ENCODE measurements at regions not wholly inside any gene's neighbourhood (a gene's known extent, or its start where the extent isn't known, plus 50 kb on each side); places are given as distances from the start of the nearest gene placed in this dataset.

DNA sequence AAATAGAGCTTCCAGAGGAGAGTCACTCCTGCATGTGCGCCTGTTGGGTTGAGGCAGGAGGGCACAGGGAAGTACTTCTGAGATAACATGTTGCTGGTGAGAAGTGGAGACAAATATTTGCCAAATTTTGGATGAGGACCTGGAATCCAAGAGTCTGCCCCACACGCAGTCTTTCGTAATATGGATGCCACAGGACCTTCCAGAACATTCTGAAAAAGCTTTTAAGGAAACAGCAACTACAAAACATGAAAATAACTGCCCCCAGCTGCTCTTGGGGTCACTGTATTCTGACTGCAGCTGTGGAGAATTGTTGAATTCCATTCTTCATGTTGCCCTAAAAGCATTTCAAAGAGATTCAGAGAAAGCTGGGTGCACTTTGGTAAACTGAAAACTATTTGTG is 227.5 kb downstream of the C1D start:
- no peak for DNase-seq (ENCODE audit: low read depth in 2 of 2)

DNA sequence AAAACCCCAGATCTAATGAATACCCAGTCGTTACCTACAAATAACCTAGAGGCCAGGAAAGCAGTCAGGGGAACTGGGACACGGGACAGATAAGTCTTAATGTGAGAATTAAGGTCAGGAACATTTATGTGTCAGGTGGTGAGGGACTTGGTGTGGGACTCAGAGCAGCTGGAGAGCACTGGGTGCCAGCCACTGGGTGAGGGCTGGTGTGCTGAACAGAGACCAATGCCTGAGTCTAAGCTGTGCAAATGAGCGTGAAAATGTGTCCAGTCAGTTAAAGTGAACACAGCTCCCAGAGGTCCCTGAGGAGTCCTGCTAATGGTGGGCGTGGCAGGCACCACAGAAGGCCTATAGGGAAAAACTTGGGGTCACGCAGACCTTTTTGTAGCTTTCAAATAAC is 225.9 kb downstream of the C1D start:
- DNase-seq (ENCODE audit: low read depth in 2 of 2): no peak

DNA sequence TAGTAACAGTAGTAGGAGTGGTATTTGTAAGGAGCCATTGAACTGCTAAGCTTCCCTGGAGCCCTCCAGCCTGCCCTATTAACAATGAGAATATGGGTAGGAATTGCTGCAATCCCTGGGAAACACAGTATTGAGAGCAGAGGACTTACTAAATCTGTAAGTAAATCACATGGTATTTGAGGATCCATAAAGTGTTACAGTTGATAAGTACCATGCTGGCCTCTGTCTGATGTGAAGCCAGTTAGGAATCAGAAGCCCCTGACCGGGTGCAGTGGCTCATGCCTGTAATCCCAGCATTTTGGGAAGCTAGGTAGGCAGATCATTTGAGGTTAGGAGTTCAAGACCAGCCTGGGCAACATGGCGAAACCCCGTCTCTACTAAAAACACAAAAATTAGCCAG is 224.6 kb downstream of the C1D start:
- DNase-seq (ENCODE audit: low read depth in 2 of 2): no peak

DNA sequence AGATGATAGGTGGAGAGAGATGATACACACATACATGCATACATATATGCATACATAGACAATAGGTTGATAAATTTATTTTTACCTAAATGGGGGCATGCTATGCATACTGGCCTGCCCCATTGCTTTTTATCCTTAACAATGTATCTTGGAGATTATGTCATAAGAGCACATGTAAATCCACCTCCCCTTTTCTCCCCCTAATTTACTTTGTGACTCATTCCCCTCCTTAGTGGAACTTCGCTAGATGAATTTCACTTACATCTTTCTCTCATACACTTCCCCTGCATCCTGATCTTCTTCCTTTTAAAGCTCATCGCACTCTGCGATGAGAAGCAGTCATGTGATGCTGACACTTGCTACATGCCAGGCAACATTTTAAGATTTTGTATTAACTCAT is 223.6 kb downstream of the C1D start:
- no peak for DNase-seq (ENCODE audit: low read depth in 2 of 2)

DNA sequence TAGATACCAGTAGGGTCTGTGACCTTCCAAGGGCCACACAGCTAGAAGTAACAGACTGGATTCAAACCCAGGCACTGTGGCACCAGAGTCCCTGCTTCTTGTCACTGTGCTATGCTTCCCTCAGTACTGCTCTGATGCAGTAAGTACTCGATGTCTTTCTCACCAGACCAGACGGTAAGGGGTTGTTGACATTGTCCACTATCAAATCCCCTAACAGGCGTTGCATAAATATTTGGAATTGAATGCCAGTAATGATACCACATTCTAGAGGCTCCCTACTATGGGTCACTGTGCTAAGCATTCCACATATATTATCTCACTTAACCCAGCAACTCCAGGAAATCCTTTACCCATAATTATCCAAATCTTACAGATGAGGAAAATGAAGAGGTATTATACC is 223.1 kb downstream of the C1D start:
- DNase-seq (ENCODE audit: low read depth in 2 of 2): no peak

DNA sequence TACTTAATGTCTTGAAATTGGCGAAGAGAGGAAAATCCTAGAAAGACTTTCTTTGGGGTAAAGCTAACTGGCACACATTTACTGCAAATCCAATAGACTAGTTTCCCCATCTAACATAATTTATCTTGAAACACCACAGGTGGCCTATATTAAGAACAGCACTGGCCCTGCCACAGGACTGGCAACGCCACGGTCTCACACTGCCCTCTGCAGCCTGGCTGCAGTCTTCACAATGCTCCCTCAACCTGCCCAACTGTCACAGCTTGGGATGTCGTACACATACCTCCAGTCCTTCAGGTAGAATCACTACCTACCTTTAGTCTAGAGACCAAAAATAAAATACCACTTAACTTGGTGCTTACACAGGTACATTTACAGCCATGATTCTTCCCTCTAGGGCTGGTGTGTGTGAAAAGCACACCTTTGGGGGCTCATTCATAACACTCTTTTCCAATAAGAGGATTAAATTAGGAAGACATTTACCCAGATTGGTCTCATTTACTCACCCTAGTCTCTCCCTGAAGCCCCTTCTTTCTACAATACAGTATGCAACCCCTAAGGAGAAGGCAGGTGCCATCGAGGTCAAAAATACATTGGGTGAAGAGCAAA is 222.2 kb downstream of the C1D start:
- DNase-seq (ENCODE audit: low read depth in 2 of 2): peak; percentile 37

DNA sequence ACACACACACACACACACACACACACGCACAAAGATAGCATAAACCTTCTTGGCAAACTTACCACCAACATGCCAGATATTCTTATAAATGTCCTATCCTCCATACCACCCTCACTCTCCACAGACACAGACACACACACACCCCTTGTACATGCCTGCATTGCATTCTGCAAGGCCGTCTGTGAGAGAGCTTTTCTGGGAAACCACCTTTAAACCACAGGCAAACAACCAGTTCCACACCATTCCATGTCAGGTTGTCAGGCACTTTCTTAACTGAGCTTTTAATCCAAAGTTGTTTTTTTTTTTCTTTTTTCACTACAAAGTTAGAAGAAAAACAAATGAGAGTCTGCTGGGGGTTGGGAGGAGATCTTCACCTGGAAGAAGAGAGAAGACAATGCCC is 221.1 kb downstream of the C1D start:
- no peak for DNase-seq (ENCODE audit: low read depth in 2 of 2)

DNA sequence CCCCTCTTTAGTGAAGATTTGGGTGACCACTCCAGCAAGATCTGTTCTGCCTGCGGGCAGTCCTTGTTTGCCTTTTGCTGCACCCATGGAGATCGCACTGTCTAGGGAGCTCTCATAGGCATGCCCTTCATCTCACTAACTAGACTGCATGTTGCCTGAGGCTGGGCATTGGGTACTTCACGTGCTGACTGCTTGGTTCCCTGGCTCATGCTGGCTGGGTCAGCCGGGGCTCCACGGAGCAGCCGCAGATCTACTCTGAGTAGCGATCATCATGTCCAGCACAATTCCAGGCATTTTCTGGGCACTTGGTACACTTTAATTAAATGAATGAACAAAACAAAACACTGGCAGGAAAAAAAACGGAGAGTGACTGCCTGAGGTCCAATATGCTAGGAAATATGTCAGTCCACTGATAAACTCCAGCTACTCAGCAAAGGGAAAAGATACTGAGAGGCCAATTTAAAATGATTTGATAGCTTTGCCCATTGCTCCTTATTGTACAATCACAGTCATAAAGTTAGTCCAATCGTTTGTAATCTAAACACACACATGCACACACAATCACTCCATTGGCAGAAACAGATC is 220.3 kb downstream of the C1D start:
- DNase-seq (ENCODE audit: low read depth in 2 of 2): no peak

DNA sequence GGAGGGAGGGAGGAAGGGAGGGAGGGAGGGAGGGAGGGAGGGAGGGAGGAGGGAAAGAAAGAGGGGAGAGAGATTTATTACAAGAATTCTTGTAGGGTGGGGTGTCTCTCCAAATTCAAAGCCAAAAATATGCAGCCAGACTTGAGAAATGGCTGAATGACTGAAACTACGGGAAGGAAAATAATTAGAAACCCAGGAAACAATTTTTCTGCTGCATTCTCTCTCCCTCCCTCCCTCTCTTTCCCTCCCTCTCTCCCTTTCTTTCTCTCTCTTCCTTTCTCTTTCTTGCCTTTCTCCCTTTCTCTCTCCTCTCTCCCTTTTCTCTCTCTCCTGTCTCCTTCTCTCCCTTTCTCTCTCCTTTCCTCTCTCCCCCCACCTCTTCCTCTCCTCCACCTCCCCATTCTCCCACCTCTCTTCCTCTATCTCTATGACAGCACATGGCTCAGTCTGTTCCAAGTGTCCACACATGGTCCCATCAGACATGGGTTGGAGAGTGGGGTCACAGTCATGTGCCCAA is 218.7 kb downstream of the C1D start:
- no peak for DNase-seq (ENCODE audit: low read depth in 2 of 2)

DNA sequence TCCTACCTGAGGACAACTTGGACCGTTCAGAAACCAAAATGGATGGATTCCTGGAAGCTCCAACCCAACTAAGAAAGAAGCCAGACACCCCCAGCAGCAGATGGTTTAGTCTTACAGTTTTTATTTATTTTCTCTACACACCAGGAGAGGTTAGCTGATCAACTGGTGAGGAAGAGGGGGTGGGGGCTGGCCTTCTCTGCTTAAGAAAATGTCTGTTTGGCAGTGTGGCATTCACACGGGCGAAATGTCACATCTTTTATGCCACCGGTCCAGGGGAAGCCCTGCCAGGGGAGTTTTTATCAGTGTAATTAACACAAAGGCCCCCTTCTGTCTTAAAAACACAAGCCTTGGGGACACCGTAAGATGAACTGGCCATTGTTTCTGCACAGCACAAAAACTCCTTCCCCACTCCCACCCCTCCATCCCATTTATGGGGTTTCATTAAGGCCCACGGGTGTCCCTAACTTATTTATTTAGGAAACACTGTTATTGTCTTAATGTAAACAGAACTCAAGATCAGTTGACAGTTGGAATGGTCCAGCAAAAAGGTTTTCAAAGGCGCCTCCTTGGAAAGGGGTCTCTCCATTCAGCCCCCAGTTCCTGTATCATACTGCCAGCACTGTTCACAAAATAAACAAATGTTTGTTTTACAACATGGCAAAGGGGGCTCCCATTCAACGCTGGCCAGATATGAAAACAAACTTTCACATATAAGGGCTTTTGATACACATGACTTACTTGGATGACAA is 217.0 kb downstream of the C1D start:
- no peak for DNase-seq (ENCODE audit: low read depth in 2 of 2)

DNA sequence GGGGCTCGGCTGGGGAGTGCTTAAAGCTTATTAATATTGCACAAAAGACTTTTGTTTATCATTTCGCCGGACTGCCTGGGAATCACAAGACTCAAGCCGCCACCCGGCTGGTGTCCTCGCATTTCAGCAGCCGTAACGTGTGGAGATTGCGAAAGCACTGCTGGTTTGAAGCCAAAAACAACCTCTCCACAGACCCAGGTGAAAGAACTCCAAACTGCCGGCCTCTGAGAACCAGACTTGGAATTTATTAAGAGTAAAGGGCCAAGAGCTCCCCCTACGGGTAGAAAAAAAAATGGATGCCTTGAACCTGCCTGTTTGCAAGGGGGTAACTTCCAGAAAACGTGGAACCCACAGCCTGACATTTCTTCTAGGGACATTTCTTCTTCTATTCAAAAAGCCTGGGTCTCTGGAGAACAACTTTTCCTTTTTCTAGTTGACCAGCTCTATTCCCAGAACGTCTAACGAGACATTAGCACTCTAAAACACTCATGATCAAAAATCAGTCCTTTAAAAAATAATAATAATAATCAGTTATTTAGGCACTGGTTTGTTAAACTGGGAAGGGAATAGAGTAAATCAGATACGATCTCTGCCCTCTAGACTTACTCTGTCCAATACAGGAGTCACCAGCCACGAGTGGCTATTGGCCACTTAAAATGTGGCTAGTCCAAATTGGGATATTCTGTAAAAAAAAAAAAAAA is 216.3 kb downstream of the C1D start:
- peak; percentile 85 for DNase-seq (ENCODE audit: low read depth in 2 of 2)

DNA sequence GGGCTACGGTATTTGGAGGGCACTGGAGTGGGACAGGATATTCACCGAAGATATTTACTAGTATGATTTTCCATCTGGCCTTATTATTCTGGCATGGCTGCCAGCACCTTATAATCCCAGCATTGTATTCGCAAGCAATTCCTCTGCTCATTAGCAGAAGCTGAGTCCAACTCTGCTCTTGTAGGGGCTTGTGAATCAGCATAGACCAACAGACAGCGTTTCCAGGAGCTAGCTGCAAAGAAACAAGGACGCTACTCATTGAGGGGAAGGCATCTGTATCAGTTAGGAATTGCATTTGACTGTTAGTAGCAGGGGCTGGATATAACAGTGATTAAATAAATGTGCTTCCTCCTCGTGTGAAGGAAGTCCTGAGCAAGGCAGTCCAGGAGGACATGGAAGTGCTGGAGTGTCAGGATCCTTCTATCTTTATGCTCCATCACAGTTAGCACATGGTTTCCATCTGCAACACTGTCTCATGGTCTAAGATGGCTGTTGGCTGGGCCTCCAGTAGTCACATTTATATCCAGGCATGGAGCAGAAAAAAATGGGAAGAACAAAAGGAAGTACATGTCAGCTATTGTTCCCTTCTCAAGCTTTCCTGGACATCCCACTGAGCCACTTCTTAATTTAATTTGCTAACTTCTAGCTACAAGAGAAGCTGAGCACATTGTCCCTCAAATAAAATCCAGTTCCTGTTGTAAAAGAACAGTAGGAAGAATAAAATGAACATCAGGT is 214.1 kb downstream of the C1D start:
- DNase-seq (ENCODE audit: low read depth in 2 of 2): no peak

DNA sequence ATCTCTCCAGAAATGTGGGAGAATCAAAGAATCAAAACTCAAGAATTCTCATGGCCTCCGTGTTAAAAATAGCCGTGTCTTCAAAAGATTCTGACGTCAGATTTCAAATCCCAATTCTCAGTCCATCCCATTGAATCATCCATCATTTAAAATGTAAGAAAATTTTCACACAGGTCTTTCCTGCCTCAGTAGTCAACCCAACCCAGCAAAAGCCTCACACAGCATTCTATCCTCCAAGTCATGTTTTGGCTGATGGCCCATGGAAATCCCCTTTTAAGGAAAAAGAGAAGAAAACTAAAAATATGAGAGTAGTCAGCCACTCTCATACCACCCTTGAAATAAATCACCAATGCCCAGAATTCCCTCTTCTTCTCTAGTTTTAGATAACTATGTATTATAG is 211.8 kb downstream of the C1D start:
- no peak for DNase-seq (ENCODE audit: low read depth in 2 of 2)

DNA sequence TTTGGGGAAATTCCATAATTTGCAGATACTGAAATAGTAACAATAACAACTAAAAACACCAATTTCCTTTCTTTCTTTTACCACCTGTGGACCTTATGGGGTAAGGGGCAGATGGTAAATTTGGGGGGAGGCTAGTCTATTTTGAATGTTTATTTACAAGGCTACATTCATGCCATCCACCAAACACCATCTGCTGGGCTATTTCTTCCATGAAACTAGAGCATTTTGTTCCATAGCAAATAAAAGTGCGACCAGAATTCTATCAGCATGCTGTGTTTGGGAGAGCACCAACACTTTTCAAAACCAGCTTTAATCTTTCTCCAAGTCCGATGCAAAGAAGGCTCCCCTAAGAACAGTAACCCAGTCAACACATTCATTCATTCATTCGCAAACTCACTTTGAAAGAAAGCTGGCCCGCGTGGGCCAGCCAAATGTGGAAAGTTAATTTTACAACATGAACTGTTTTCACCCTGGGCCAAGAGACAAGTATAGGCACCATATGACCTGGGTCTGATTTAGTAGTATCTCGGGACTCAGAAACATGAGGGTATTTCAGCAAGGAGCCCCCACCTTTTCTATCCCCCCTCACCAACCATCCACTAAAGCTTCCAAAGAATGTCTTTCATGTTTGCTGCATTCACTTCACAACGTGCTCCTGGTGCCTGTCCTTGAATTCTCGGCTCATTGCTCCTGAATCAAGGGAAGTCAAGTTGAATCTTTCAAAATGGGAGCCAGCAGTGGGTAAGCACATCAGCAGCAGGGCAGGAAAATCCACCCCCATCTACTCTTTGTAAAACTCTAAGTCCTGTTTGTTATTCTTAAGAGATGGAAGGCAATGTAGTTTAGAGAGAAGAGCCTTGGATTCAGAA is 210.6 kb downstream of the C1D start:
- no peak for DNase-seq (ENCODE audit: low read depth in 2 of 2)

DNA sequence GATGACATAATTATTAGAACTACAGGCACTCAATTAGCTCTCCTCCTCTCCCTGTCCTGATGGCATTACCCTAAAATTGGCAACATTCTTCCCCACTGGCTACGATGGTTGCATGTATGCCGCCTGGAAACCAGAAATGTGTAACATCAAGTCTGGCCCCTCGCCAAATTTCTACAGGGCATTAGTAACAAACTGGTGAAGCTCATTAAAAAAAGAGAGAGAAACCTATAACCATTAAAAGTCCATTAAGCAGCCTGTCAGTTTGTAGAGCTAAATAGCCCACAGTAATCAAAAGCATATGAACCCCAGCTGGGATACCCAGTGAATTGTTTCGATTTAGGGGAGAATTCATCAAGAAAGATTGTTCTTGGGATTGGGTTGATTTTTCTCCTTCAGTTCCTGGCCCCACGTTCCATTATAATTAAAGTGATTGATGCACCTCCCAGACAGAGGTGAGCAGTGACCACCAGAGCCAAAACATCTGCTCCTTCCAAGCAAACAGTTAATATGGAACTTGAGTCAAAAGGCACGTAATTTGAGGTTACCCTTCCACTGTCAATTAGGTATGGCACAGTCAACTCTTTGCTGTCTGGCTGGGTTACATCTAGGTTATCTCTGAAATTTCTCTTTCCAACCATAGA is 208.6 kb downstream of the C1D start:
- no peak for DNase-seq (ENCODE audit: low read depth in 2 of 2)

DNA sequence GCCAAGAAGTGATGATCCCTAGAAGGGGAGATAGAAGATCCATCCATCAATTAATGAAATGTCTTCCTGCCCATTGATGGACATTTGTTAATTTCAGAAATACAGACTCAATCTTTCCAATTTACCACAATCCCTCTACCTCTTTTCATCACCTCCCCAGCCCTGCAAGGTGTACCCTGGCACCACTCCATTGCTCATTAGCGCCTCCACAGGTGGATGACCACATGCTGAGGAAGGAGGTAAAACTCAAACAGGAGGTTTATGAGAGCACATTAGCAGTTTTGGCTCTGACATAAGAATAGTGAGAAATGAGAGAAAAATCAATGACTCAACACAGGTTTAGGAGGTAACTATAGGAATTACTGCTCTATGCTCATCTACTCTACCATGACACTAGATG is 208.0 kb downstream of the C1D start:
- no peak for DNase-seq (ENCODE audit: low read depth in 2 of 2)

DNA sequence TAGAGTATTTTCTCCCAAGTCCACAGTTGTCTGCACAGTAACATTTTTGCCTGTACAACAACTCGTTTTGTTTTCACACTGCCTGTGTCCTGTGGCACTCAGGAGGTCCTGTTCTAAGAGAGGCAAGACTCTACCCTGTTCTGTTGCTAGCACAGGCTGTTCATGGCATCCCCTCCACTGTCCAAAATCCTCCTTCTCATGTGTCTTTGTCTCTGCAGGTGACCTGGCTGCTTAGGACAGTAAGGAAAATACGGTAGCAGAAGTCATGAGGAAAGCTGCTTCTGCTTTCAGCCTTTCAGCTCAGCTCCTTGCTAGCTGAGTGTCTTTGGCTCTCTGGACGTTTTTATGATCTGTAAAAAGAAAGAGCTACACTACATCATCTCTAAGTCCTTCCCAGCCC is 205.9 kb downstream of the C1D start:
- no peak for DNase-seq (ENCODE audit: low read depth in 2 of 2)

DNA sequence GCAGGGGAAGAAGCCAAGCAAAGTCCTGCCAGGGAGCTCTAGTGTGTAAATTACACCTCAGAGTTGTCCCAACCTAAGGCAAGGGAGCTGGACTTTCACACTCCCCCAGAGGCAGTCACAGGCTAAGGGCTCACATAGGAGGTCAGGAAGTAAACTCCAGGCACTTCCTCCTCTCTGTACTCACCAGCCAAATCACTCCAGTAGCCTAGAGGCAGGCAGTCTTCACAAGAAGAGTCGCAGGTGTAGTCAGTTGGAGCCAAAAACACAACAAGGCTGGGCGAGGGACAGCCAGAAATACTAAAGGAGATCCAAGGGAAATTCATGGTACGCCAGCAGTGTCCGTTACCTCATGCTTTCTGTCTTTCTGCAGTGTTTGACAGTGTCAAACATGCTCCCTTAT is 205.0 kb downstream of the C1D start:
- DNase-seq (ENCODE audit: low read depth in 2 of 2): no peak

DNA sequence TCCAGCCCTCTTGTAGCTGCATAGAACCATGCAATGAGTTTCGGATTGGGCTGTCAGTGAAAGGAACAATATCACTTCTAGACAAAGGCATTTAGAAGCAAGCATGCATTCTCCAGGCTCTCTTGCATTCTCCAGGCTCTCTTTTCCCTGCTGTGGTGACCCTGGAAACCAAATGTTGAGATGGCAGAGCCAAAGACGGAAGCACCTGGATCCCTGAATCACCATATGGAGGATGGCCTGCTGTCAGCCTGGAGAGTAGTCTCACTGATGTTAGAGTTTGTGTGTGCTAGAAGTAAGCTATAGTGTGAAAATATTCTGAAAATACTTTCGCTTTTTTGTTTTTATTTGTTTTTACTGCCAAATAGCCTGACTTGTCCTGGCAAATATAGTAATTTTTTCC is 203.9 kb downstream of the C1D start:
- DNase-seq (ENCODE audit: low read depth in 2 of 2): no peak

DNA sequence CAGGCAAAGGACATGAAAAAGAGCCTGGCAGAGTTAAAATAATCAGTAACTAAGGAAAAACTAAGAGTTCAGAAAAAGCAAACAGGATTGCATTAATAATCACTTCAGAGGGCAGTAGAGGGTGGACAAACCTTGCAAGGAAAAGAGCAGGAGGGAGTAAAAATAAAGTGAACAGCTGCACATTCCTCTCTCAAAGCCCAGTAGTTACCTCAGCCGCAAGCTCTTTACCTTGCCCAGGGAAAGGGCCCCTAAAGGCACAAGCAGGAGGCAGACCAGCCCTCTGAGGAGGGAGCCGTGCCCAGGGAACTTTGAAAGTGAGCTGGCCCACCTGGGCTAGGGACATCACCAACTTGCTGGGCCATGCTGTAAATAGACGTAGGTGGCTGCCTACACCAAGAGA is 196.9 kb downstream of the C1D start:
- no peak for DNase-seq (ENCODE audit: low read depth in 2 of 2)
